HG02759 (cell line): ENCODE measurements at regions not wholly inside any gene's neighbourhood (a gene's known extent, or its start where the extent isn't known, plus 50 kb on each side); places are given as distances from the start of the nearest gene placed in this dataset.

Experiments
- ATAC-seq: cut with Tn5 transposase; IDR thresholded peaks from one replicate; pipeline ENCODE4 v1.9.1; 2021; ENCODE audit warnings: mild to moderate bottlenecking, moderate library complexity; ENCODE audit not compliant: unreplicated experiment

- no peak for ATAC-seq
Measured at GRCh38 chr20:21653628-21654027, 51.8 kb upstream of the PAX1 start.

- ATAC-seq = no peak
Measured at GRCh38 chr20:21643417-21643816, 62.0 kb upstream of the PAX1 start.

GRCh38 chr20:21640556-21640955, 64.9 kb upstream of the PAX1 start:
- ATAC-seq = no peak

GRCh38 chr20:21633829-21634228, 71.6 kb upstream of the PAX1 start:
- ATAC-seq = no peak

- no peak for ATAC-seq
Measured at GRCh38 chr20:21632735-21633053, 72.8 kb upstream of the PAX1 start.

GRCh38 chr20:21632031-21632734, 73.3 kb upstream of the PAX1 start:
- ATAC-seq = no peak

- no peak for ATAC-seq
Measured at GRCh38 chr20:21628800-21629199, 76.7 kb upstream of the PAX1 start.

- ATAC-seq = no peak
Measured at GRCh38 chr20:21623781-21624094, 81.7 kb upstream of the PAX1 start.

GRCh38 chr20:21623074-21623780, 82.2 kb upstream of the PAX1 start:
- no peak for ATAC-seq

- ATAC-seq = no peak
Measured at GRCh38 chr20:21622097-21622857, 83.2 kb upstream of the PAX1 start.

- ATAC-seq = no peak
Measured at GRCh38 chr20:21618759-21619416, 86.6 kb upstream of the PAX1 start.

GRCh38 chr20:21615617-21616080, 89.8 kb upstream of the PAX1 start:
- peak; percentile 73 for ATAC-seq

- no peak for ATAC-seq
Measured at GRCh38 chr20:21614980-21615379, 90.5 kb upstream of the PAX1 start.

- no peak for ATAC-seq
Measured at GRCh38 chr20:21613512-21613911, 92.0 kb upstream of the PAX1 start.

- no peak for ATAC-seq
Measured at GRCh38 chr20:21609981-21610380, 95.5 kb upstream of the PAX1 start.

GRCh38 chr20:21609221-21609620, 95.4 kb upstream of the NKX2-2 start:
- ATAC-seq = no peak

- no peak for ATAC-seq
Measured at GRCh38 chr20:21608777-21609176, 94.9 kb upstream of the NKX2-2 start.

- ATAC-seq = no peak
Measured at GRCh38 chr20:21607971-21608725, 94.3 kb upstream of the NKX2-2 start.

- no peak for ATAC-seq
Measured at GRCh38 chr20:21601799-21602198, 87.9 kb upstream of the NKX2-2 start.

- ATAC-seq = no peak
Measured at GRCh38 chr20:21586682-21587081, 72.8 kb upstream of the NKX2-2 start.
